Neural progenitor cell (in vitro differentiated cells): ENCODE measurements at regions not wholly inside any gene's neighbourhood (a gene's known extent, or its start where the extent isn't known, plus 50 kb on each side); places are given as distances from the start of the nearest gene placed in this dataset.
A peak's percentile ranks its signal among the peaks of the same experiment; 100 is the strongest.

ENCODE experiments used
- DNase-seq: peaks from one replicate; pipeline ENCODE4 v3.0.0-alpha.2; 2016; ENCODE audit warnings: low spot score
- H2AFZ ChIP-seq: fragments of 200-600 bp; sonication (generic); replicated peaks from 2 replicates; pipeline ENCODE4 v1.6.1; 2016; ENCODE audit warnings: antibody characterized with exemption
- H3F3A ChIP-seq: fragments of 200-600 bp; sonication (generic); 2 replicates; pipeline ENCODE4 v1.6.1; 2016; ENCODE audit warnings: antibody characterized with exemption, low read depth
- H3K27ac ChIP-seq: fragments of 200-600 bp; sonication (generic); 2 replicates; pipeline ENCODE4 v1.5.1; 2016; ENCODE audit warnings: mild to moderate bottlenecking
- H3K27me3 ChIP-seq: fragments of 200-600 bp; sonication (generic); 2 replicates; pipeline ENCODE4 v1.6.1; 2016; ENCODE audit warnings: mild to moderate bottlenecking, moderate library complexity
- H3K36me3 ChIP-seq: fragments of 200-600 bp; sonication (generic); 2 replicates; pipeline ENCODE4 v1.5.1; 2016
- H3K4me1 ChIP-seq: fragments of 200-600 bp; sonication (generic); 2 replicates; pipeline ENCODE4 v1.6.1; 2016; ENCODE audit warnings: mixed run types
- H3K4me2 ChIP-seq: fragments of 200-600 bp; sonication (generic); 2 replicates; pipeline ENCODE4 v1.6.1; 2016
- H3K4me3 ChIP-seq: fragments of 200-600 bp; sonication (generic); 2 replicates; pipeline ENCODE4 v1.5.1; 2016
- H3K79me2 ChIP-seq: fragments of 200-600 bp; sonication (generic); 2 replicates; pipeline ENCODE4 v1.6.1; 2016; ENCODE audit warnings: low read depth
- H3K9ac ChIP-seq: fragments of 200-600 bp; sonication (generic); 2 replicates; pipeline ENCODE4 v1.6.1; 2016
- H3K9me3 ChIP-seq: fragments of 200-600 bp; sonication (generic); 2 replicates; pipeline ENCODE4 v1.5.1; 2016; ENCODE audit warnings: low read depth
- H4K20me1 ChIP-seq: fragments of 200-600 bp; sonication (generic); 2 replicates; pipeline ENCODE4 v1.6.1; 2016; ENCODE audit warnings: low read depth
- H3K27ac Mint-ChIP-seq: 3 replicates; pipeline ENCODE4 v1.8.0; 2021; ENCODE audit warnings: mixed read lengths
- H3K27me3 Mint-ChIP-seq: 2 replicates; pipeline ENCODE4 v1.8.0; 2022; ENCODE audit warnings: low read depth, mild to moderate bottlenecking, inconsistent platforms, moderate library complexity, mixed read lengths; ENCODE audit not compliant: insufficient read depth
- H3K36me3 Mint-ChIP-seq: 3 replicates; pipeline ENCODE4 v1.8.0; 2021; ENCODE audit warnings: mixed read lengths
- H3K4me1 Mint-ChIP-seq: 3 replicates; pipeline ENCODE4 v1.8.0; 2021; ENCODE audit warnings: mixed read lengths
- H3K4me3 Mint-ChIP-seq: 3 replicates; pipeline ENCODE4 v1.8.0; 2021; ENCODE audit warnings: mild to moderate bottlenecking, moderate library complexity, mixed read lengths
- H3K9me3 Mint-ChIP-seq: 3 replicates; pipeline ENCODE4 v1.8.0; 2020; ENCODE audit warnings: mixed read lengths
- CTCF ChIP-seq: fragments of 200-600 bp; sonication (generic); IDR thresholded peaks from 2 replicates; pipeline ENCODE4 v1.5.1; 2017; ENCODE audit warnings: antibody characterized with exemption, mild to moderate bottlenecking
- EZH2 ChIP-seq: fragments of 200-600 bp; sonication (generic); IDR thresholded peaks from 2 replicates; pipeline ENCODE4 v1.6.1; 2017; ENCODE audit warnings: antibody characterized with exemption, mild to moderate bottlenecking, moderate library complexity
- EZH2phosphoT487 ChIP-seq: fragments of 200-600 bp; sonication (generic); IDR thresholded peaks from 2 replicates; pipeline ENCODE4 v1.6.1; 2017; ENCODE audit warnings: antibody characterized with exemption

- no peaks in the 10 kb centered on the region for H3K36me3 ChIP-seq
- Mint-ChIP-seq H3K4me3 (peak overlapping the region; percentile 17), H3K27ac (no peak overlapping the region), H3K4me1 (peaks cover 51% of the 10 kb centered on the region), H3K27me3 (peaks cover 12% of the 10 kb centered on the region), H3K9me3 (no peaks in the 10 kb centered on the region), H3K36me3 (no peaks in the 10 kb centered on the region)
- no peak overlapping the region for H3K9ac ChIP-seq
- no peak overlapping the region for H2AFZ ChIP-seq
- no peaks in the 10 kb centered on the region for H3K9me3 ChIP-seq
- H3K4me3 ChIP-seq = no peak overlapping the region
- TF ChIP-seq EZH2phosphoT487 (no peak), EZH2 (no peak), CTCF (no peak)
- H4K20me1 ChIP-seq = peaks cover 48% of the 10 kb centered on the region
- H3F3A ChIP-seq = peaks cover 45% of the 10 kb centered on the region
- H3K79me2 ChIP-seq = no peaks in the 10 kb centered on the region
- H3K4me2 ChIP-seq = no peak overlapping the region
- no peak overlapping the region for H3K27ac ChIP-seq
- no peak for DNase-seq
- H3K4me1 ChIP-seq = peaks cover 39% of the 10 kb centered on the region
- H3K27me3 ChIP-seq = peaks cover 59% of the 10 kb centered on the region
Observed at GRCh38 chr16:85464383-85465305, 148.5 kb upstream of the GSE1 start.

DNA sequence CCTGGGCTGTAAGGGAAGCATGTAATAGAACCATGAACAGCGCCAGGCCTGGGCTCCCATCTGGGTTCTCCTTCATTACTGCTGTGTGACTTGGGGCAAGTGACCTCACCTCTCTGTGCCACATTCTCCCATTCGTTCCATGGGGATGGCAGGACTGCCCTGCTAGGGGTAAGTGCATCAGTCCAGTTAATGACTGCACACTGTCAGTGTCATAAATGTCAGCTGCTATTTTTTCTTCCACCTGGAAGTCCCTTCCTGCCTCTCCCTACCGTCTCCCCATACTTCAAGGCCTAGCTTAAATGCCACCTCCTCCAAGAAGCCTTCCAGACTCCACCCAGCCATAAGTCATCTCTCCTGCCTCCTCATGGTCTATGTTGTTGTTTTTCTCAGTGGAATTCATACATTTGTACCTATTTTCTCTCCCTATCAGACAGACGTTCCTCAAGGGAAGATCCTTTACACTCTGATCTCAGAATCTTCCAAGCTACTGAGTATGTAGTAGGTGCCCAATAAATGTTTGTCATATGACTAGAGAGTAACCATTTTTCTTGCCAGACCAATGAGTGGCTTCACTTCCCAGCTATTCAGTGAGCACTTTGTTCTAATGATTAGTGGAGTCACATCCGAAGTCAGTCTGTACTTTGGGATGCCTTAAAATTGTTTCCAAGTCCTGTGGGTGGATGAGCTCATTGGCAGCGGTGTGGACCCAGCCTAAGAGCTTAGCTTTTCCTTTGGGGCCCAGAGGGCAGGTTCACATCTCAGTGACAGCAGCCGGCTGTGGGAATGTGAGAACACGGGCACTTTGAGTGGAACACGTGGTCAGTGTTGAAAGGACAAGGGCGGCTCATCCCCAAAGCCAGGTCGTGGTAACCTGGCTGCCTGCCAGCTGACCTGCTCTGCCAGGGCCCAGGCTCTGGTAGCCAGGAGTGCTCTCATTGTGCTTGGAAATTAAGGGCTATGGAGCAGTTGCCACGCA lies 147.5 kb upstream of the GSE1 start:
- Histone ChIP-seq H3K4me2 (no peak overlapping the region), H3K79me2 (no peaks in the 10 kb centered on the region), H3K9me3 (no peaks in the 10 kb centered on the region), H3K27ac (no peak overlapping the region), H4K20me1 (peaks cover 38% of the 10 kb centered on the region), H3K4me3 (no peak overlapping the region), H3K4me1 (peaks cover 36% of the 10 kb centered on the region), H3K27me3 (peaks cover 50% of the 10 kb centered on the region), H3K36me3 (no peaks in the 10 kb centered on the region), H3F3A (peaks cover 35% of the 10 kb centered on the region), H3K9ac (no peak overlapping the region), H2AFZ (no peak overlapping the region)
- no peak for DNase-seq
- Mint-ChIP-seq H3K9me3 (no peaks in the 10 kb centered on the region), H3K27me3 (peaks cover 10% of the 10 kb centered on the region), H3K36me3 (no peaks in the 10 kb centered on the region), H3K27ac (no peak overlapping the region), H3K4me1 (peaks cover 41% of the 10 kb centered on the region), H3K4me3 (peak overlapping the region; percentile 28)
- TF ChIP-seq EZH2phosphoT487 (no peak), EZH2 (no peak), CTCF (no peak)

- Histone ChIP-seq H3K79me2 (no peaks in the 10 kb centered on the region), H3K9me3 (no peaks in the 10 kb centered on the region), H4K20me1 (peaks cover 31% of the 10 kb centered on the region), H3K4me3 (no peak overlapping the region), H3K4me1 (peaks cover 29% of the 10 kb centered on the region), H3K36me3 (no peaks in the 10 kb centered on the region), H3K9ac (no peak overlapping the region), H3K27ac (no peak overlapping the region), H3K4me2 (no peak overlapping the region), H3K27me3 (peaks cover 43% of the 10 kb centered on the region), H3F3A (peaks cover 29% of the 10 kb centered on the region), H2AFZ (no peak overlapping the region)
- Mint-ChIP-seq H3K27me3 (peaks cover 11% of the 10 kb centered on the region), H3K27ac (no peak overlapping the region), H3K4me3 (no peak overlapping the region), H3K36me3 (no peaks in the 10 kb centered on the region), H3K4me1 (peaks cover 35% of the 10 kb centered on the region), H3K9me3 (no peaks in the 10 kb centered on the region)
- TF ChIP-seq EZH2phosphoT487 (no peak), CTCF (no peak), EZH2 (no peak)
- no peak for DNase-seq
Observed at GRCh38 chr16:85466304-85466700, 146.8 kb upstream of the GSE1 start.
